HG02763 (cell line): ENCODE measurements at regions not wholly inside any gene's neighbourhood (a gene's known extent, or its start where the extent isn't known, plus 50 kb on each side); places are given as distances from the start of the nearest gene placed in this dataset.

ENCODE experiments used
- ATAC-seq: cut with Tn5 transposase; IDR thresholded peaks from one replicate; pipeline ENCODE4 v1.9.1; 2021; ENCODE audit warnings: mild to moderate bottlenecking, moderate library complexity; ENCODE audit not compliant: unreplicated experiment

GRCh38 chr5:74430631-74431289 lies 209.8 kb downstream of the ENC1 start:
- ATAC-seq, result no peak

- ATAC-seq, result no peak
Measured at GRCh38 chr5:74429495-74429894, 211.0 kb downstream of the ENC1 start.

- no peak for ATAC-seq
Measured at GRCh38 chr5:74428876-74429275, 211.7 kb downstream of the ENC1 start.

DNA sequence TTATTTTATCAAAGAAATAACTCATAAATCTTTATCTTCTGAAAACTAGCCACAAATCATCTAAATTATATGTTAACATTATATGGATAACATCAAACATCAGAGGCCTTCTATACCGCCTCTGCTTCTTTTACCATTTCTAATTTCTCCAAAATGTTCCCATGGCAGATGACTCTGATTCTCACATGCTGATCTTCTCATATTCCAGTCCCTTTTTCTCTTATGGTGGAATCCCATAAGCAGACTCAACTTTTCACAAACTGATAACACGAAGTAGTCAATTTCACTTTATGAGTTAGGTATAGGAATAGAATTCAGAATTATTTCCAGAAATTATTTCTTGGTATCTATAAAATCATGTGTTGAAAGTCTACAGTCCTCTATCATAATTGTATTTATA lies 212.3 kb downstream of the ENC1 start:
- ATAC-seq, result no peak

- no peak for ATAC-seq
Measured at GRCh38 chr5:74426506-74426905, 214.0 kb downstream of the ENC1 start.

DNA sequence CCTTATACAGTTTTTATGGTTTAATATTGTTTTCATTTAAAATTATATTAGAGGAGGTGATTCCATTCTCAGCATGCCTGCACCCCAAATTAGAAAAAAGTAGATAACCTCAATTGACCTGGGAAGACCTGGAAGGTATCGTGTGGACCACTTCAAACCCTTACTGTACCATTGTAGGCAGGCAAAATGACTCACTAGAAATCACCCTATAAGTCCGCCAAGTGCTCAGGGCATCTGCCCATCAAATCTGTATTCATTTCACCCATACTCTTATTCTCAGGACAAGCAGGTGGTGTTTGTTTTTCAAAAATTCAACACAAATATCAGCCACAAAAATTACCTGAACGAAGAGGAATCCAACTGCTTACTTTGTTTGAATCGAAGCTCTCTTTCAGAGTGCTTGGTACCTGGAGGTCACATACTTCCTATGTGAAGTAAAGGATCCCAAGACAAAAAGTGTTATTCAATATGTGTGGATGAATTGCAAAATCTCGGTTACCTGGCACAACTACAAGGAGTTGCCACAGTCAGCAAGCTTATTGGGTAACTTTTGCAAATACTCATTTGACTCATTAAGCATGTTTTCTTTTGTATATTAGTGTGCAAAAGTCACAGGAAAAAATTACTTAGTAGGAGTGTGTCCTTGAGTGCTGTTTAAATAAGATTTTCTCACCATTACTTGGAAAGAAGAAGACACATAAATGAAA lies 216.2 kb downstream of the ENC1 start:
- ATAC-seq, result no peak

DNA sequence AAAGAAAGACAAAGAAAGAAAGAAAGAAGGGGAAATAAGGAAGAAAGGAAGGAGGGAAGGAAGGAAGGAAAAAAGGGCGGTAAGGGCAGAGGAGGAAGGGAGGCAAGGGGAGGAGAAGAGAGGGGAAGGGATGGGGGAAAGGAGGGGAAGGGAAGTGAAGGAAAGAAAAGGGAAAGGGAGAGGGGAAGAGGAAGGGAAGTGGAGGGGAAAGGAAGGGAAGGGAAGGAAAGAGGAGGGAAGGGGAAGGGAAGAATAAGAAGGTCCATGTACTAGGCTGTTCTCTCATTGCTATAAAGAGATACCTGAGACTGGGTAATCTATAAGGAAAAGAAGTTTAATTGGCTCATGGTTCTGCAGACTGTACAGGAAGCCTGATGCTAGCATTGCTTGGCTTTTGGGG lies 217.1 kb downstream of the ENC1 start:
- ATAC-seq, result no peak

GRCh38 chr5:74422671-74423070 lies 217.9 kb downstream of the ENC1 start:
- no peak for ATAC-seq

- no peak for ATAC-seq
Measured at GRCh38 chr5:74422030-74422429, 218.5 kb downstream of the ENC1 start.

DNA sequence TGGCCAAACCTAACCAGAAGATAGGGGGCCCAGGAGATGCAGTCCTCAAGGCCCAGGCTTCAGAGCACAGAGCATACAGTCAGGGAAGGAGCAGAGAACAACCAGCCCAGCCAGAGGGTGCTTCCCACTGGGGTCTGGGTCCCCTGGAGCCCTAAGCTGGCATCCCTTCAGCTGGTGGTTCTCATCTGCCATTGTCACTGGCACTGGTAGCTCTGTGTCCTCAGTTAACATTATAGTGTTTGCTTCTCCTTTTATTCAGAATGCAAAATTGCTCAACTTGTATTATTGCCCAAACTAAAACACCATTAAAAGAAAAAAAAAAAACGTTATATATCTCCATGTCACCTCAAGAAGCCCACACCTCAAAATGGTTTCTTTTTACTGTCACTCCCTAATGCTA lies 219.2 kb downstream of the ENC1 start:
- no peak for ATAC-seq

DNA sequence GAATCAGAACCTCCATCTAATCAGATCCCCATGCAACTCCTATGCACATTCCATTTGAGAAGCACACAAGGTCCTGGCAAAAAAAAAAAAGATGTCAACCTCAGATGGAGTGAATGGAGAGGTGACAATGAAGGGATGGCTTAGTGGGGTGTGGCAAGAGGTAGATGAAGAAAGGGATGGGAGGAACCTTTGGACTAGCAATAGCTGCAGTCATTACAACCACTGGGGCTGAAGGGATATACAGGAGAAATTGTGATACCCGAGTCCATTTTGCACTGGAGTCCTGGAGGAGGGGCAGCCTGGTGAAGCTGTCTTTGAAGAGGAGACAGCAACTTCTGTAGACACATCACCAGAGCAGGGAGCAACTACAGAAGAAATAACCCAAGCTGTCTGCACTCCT lies 219.6 kb downstream of the ENC1 start:
- no peak for ATAC-seq

GRCh38 chr5:74420220-74420619 lies 220.3 kb downstream of the ENC1 start:
- ATAC-seq, result no peak

- no peak for ATAC-seq
Measured at GRCh38 chr5:74419468-74419867, 221.1 kb downstream of the ENC1 start.

GRCh38 chr5:74418709-74419108 lies 221.8 kb downstream of the ENC1 start:
- no peak for ATAC-seq

DNA sequence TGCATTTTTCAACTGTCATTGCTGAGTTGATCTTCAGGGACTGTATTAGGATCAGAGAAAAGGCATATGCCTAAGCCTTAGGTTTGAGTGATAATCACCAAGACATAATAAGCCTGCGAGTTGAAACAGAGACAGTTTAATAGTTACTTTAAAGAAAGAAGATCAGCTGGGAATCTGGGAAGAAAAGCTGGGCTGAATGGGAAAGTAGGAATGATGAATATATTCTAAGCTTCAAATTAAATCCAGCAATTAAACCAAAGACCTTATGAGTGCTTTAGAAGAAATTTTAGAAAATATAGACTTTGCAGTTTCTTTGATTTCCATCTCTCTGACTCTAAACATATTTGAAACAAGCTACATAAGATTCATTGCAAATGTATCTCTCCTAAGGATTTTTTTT lies 222.3 kb downstream of the ENC1 start:
- no peak for ATAC-seq

- ATAC-seq, result no peak
Measured at GRCh38 chr5:74415695-74416102, 224.8 kb downstream of the ENC1 start.

DNA sequence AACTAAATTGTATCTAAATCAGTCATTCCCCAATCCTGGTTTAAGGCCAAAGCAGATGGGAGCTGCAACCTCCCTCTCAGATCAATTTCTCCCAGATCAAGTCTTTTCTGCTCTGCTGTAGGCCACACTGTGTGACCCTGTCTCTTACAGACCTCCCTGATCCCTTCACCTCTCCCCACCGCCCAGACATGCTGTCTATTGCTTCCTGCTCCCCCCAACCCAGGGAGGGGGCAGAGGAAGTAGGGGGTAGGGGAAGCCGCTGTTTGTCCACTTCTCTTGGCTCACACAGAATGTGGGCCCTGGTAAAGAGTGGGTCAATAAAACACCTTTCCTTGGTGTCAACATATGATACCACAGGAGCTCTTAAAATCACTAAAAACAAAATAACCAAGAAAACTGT lies 226.3 kb downstream of the ENC1 start:
- ATAC-seq, result no peak

DNA sequence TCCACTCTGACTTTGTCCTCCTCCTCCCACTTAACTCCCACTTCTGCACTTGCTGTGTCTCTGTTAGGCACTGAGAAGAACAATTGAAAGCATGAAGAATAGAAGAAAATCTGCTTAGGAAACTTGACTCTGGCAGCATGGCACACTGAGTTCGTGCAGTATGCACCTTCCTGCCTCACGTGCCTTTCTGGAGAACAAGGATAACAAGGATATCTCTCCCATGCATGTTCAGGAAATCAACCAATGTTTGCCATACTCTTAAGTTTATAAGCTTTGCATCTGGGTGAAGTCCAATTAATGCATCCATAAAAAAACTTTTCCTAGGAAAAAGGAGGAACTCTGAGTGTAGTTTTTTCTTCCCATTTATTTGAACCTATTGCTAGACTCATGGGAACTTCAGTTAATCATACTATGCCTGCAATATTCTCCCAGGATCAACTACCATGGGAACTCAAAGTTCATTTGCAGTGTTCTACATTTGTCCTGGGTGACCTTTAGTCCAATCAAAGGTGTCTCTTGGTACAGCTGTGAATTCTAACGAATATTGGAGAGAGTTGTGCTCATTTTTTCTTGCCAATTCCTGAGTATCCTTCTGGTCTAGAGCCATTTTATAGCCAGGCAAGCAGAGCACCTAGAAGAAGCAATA lies 227.0 kb downstream of the ENC1 start:
- no peak for ATAC-seq

DNA sequence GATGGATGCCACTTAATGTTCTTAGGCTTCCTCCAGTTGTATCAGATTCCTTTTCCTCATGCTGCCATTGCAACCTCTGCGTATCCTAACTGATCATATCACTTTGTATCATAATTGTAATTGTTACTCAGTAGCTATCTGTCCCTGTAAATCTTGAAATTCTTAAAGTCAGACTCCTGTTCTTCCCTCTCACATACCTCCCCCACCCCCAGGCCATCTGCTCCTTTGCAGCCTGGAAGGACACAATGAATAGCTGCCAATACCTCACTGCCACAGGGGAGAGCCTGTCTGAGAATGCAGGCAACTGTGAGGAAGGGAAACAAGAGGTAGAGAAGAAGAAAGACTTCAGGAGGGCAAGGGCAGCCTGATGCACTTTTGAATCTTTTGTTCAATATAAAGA lies 228.5 kb downstream of the ENC1 start:
- ATAC-seq, result no peak

- no peak for ATAC-seq
Measured at GRCh38 chr5:74409712-74410111, 230.8 kb downstream of the ENC1 start.

- ATAC-seq, result no peak
Measured at GRCh38 chr5:74409166-74409706, 231.3 kb downstream of the ENC1 start.
